CD14-positive monocyte (primary cell): ENCODE measurements at regions not wholly inside any gene's neighbourhood (a gene's known extent, or its start where the extent isn't known, plus 50 kb on each side); places are given as distances from the start of the nearest gene placed in this dataset.

Experiments
- DNase-seq, 3 donors: peaks; one replicate each; pipeline ENCODE4 v3.0.0-alpha.2; 2011 to 2022
- H2AFZ ChIP-seq: 2 replicates; pipeline ENCODE4 v1.6.0; 2012; ENCODE audit warnings: mild to moderate bottlenecking, low read depth, low read length, inconsistent platforms; ENCODE audit not compliant: insufficient read depth, poor library complexity, severe bottlenecking
- H3K27ac ChIP-seq, 2 donors: 1 replicate in 1 of 2; 2 replicates in 1 of 2; pipeline ENCODE4 v1.5.1; 2012 to 2013; ENCODE audit warnings: low read length in 2 of 2, control low read depth in 1 of 2, inconsistent platforms in 1 of 2, low read depth in 1 of 2, mild to moderate bottlenecking in 1 of 2
- H3K27me3 ChIP-seq, 2 donors: one replicate each; pipeline versions ENCODE4 v1.6.0 to v1.6.1; 2011 to 2013; ENCODE audit warnings: low read length in 2 of 2; ENCODE audit not compliant: control insufficient read depth in 2 of 2, insufficient read depth in 2 of 2
- H3K36me3 ChIP-seq, 2 donors: replicated peaks in 1 of 2; 1 replicate in 1 of 2; 2 replicates in 1 of 2; pipeline versions ENCODE4 v1.5.1 to v1.6.1; 2012 to 2013; ENCODE audit warnings: low read length in 2 of 2, control low read depth in 1 of 2, inconsistent platforms in 1 of 2, mild to moderate bottlenecking in 1 of 2; ENCODE audit not compliant: insufficient read depth in 2 of 2, control insufficient read depth in 1 of 2
- H3K4me1 ChIP-seq, 2 donors: 1 replicate in 1 of 2; 2 replicates in 1 of 2; pipeline versions ENCODE4 v1.5.1 to v1.6.1; 2012 to 2013; ENCODE audit warnings: low read length in 2 of 2, control low read depth in 1 of 2, inconsistent platforms in 1 of 2, mild to moderate bottlenecking in 1 of 2, moderate library complexity in 1 of 2; ENCODE audit not compliant: insufficient read depth in 2 of 2, control insufficient read depth in 1 of 2
- H3K4me2 ChIP-seq: replicated peaks from 2 replicates; pipeline ENCODE3; 2012; ENCODE audit warnings: low read length, moderate library complexity, mild to moderate bottlenecking; ENCODE audit not compliant: poor library complexity, severe bottlenecking; ENCODE audit errors: extremely low read depth
- H3K4me3 ChIP-seq, 3 experiments: fragments of 200-600 bp in 1 of 3; sonication (generic) in 1 of 3; replicated peaks in 1 of 3; 1 replicate in 2 of 3; 2 replicates in 1 of 3; pipeline ENCODE4 v1.5.1; 2011 to 2013; ENCODE audit warnings: low read length in 3 of 3, mild to moderate bottlenecking in 3 of 3, control low read depth in 2 of 3, low read depth in 2 of 3, inconsistent platforms in 1 of 3, moderate library complexity in 1 of 3
- H3K79me2 ChIP-seq: 2 replicates; pipeline ENCODE4 v1.6.0; 2012; ENCODE audit warnings: mild to moderate bottlenecking, control low read depth, inconsistent platforms, low read length, moderate library complexity; ENCODE audit not compliant: insufficient read depth
- H3K9ac ChIP-seq: 2 replicates; pipeline ENCODE4 v1.6.0; 2017; ENCODE audit warnings: low read length, mild to moderate bottlenecking; ENCODE audit not compliant: insufficient read depth, poor library complexity, severe bottlenecking
- H3K9me3 ChIP-seq, 2 donors: replicated peaks in 1 of 2; 1 replicate in 1 of 2; 2 replicates in 1 of 2; pipeline versions ENCODE4 v1.5.1 to v1.6.1; 2012 to 2013; ENCODE audit warnings: low read length in 2 of 2, control low read depth in 1 of 2; ENCODE audit not compliant: control insufficient read depth in 1 of 2, insufficient read depth in 1 of 2
- H4K20me1 ChIP-seq: 2 replicates; pipeline ENCODE4 v1.6.0; 2012; ENCODE audit warnings: mild to moderate bottlenecking, low read length, control low read depth, moderate library complexity; ENCODE audit not compliant: insufficient read depth
- H3K27ac Mint-ChIP-seq, 7 donors: one replicate each; pipeline ENCODE4 v1.8.0; 2020; ENCODE audit warnings: mild to moderate bottlenecking in 7 of 7, mixed read lengths in 7 of 7, moderate library complexity in 6 of 7, inconsistent platforms in 2 of 7
- H3K27me3 Mint-ChIP-seq, 3 donors: one replicate each; pipeline ENCODE4 v1.8.0; 2021 to 2022; ENCODE audit warnings: low read depth in 3 of 3, mild to moderate bottlenecking in 3 of 3, mixed read lengths in 3 of 3, moderate library complexity in 3 of 3, inconsistent platforms in 1 of 3
- H3K36me3 Mint-ChIP-seq, 2 donors: one replicate each; pipeline ENCODE4 v1.8.0; 2020; ENCODE audit warnings: mixed read lengths in 2 of 2, inconsistent platforms in 1 of 2, mild to moderate bottlenecking in 1 of 2
- H3K4me1 Mint-ChIP-seq: one replicate; pipeline ENCODE4 v1.8.0; 2020; ENCODE audit warnings: mild to moderate bottlenecking, mixed read lengths
- H3K4me3 Mint-ChIP-seq, 2 donors: one replicate each; pipeline ENCODE4 v1.8.0; 2020; ENCODE audit warnings: mild to moderate bottlenecking in 2 of 2, mixed read lengths in 2 of 2, moderate library complexity in 1 of 2
- H3K9me3 Mint-ChIP-seq, 7 donors: one replicate each; pipeline ENCODE4 v1.8.0; 2020 to 2022; ENCODE audit warnings: mixed read lengths in 7 of 7, mild to moderate bottlenecking in 6 of 7, moderate library complexity in 6 of 7, inconsistent platforms in 2 of 7
- CTCF ChIP-seq: fragments of 200-600 bp; IDR thresholded peaks from one replicate; pipeline ENCODE4 v1.8.0; 2022; ENCODE audit warnings: antibody characterized with exemption, mild to moderate bottlenecking
- WGBS: methylation state at CpG from one replicate; pipeline ENCODE4 v1.1.5; 2013; ENCODE audit warnings: missing lambda C conversion rate; ENCODE audit not compliant: insufficient coverage; 5-methylcytosine and 5-hydroxymethylcytosine counted together
- intact Hi-C, 2 donors: fragments of 100-400 bp; cut with micrococcal nuclease; formaldehyde crosslinking; loops; one replicate each; pipeline versions ENCODE4 v1.15.0 to v1.15.1; 2023

- Histone ChIP-seq H3K9ac (no peak overlapping the region), H3K4me3 (no peak overlapping the region), H3K9me3 (peaks cover 0 to 5% of the 10 kb centered on the region in 2 donors), H3K27me3 (no peaks in the 10 kb centered on the region), H2AFZ (no peak overlapping the region), H3K4me2 (no peak overlapping the region), H3K36me3 (no peaks in the 10 kb centered on the region), H3K4me1 (no peaks in the 10 kb centered on the region), H3K27ac (no peak overlapping the region), H4K20me1 (no peaks in the 10 kb centered on the region), H3K79me2 (no peaks in the 10 kb centered on the region)
- Mint-ChIP-seq H3K27ac (no peak overlapping the region), H3K36me3 (no peaks in the 10 kb centered on the region), H3K4me3 (no peak overlapping the region), H3K27me3 (no peaks in the 10 kb centered on the region), H3K9me3 (peaks cover 0 to 18% (median 9%) of the 10 kb centered on the region in 7 donors), H3K4me1 (no peaks in the 10 kb centered on the region)
- 100% methylated on average over 3 of the region's 7 CpGs for WGBS
- intact Hi-C loops: no loop called here
- no peak for DNase-seq
- no peak for TF ChIP-seq CTCF
These were observed 208.1 kb downstream of the NEBL start for GRCh38 chr10:20688797-20689544.

GRCh38 chr10:20686015-20686635 lies 211.0 kb downstream of the NEBL start:
- Mint-ChIP-seq H3K4me1 (no peaks in the 10 kb centered on the region), H3K27ac (no peak overlapping the region), H3K36me3 (no peaks in the 10 kb centered on the region), H3K9me3 (peaks cover 6 to 23% (median 14%) of the 10 kb centered on the region in 7 donors), H3K4me3 (no peak overlapping the region), H3K27me3 (no peaks in the 10 kb centered on the region)
- H3K79me2 ChIP-seq: no peaks in the 10 kb centered on the region
- H3K27ac ChIP-seq: no peak overlapping the region
- H3K9ac ChIP-seq: no peak overlapping the region
- no peak overlapping the region for H3K4me2 ChIP-seq
- H4K20me1 ChIP-seq: no peaks in the 10 kb centered on the region
- no peak overlapping the region for H3K4me3 ChIP-seq
- H3K36me3 ChIP-seq: no peaks in the 10 kb centered on the region
- no peaks in the 10 kb centered on the region for H3K4me1 ChIP-seq
- no CpG with 5 or more reads among the region's 7 CpGs for WGBS
- TF ChIP-seq CTCF: no peak
- H3K9me3 ChIP-seq: peaks cover 0 to 5% of the 10 kb centered on the region in 2 donors
- intact Hi-C loops: no loop called here
- H2AFZ ChIP-seq: no peak overlapping the region
- H3K27me3 ChIP-seq: no peaks in the 10 kb centered on the region
- no peak for DNase-seq
